Tibial nerve (tissue), 4 donors: ENCODE measurements at regions not wholly inside any gene's neighbourhood (a gene's known extent, or its start where the extent isn't known, plus 50 kb on each side); places are given as distances from the start of the nearest gene placed in this dataset.
"Not testable (repeated sequence)": the region's sequence is repeated elsewhere in the genome, so short reads cannot be mapped to it uniquely, and the experiment has no call there.

Experiments
- DNase-seq, 2 donors: peaks; one replicate each; pipeline ENCODE4 v3.0.0-alpha.2; 2019; ENCODE audit warnings: low spot score in 2 of 2
- H3K27ac ChIP-seq, 4 donors: fragments of 200-600 bp; sonication (generic) in 3 of 4; one replicate each; pipeline ENCODE4 v1.5.1; 2017 to 2019; ENCODE audit warnings: mild to moderate bottlenecking in 1 of 4
- H3K27me3 ChIP-seq, 2 donors: fragments of 200-600 bp; sonication (generic) in 1 of 2; one replicate each; pipeline versions ENCODE4 v1.5.1 to v1.6.0; 2017 to 2019
- H3K36me3 ChIP-seq, 3 donors: fragments of 200-600 bp; sonication (generic); one replicate each; pipeline ENCODE4 v1.5.1; 2018 to 2019
- H3K4me1 ChIP-seq, 4 donors: fragments of 200-600 bp; sonication (generic) in 3 of 4; one replicate each; pipeline ENCODE4 v1.5.1; 2017 to 2019
- H3K4me3 ChIP-seq, 4 donors: fragments of 200-600 bp; sonication (generic) in 3 of 4; one replicate each; pipeline ENCODE4 v1.5.1; 2017 to 2019; ENCODE audit warnings: mild to moderate bottlenecking in 1 of 4, moderate library complexity in 1 of 4
- H3K9me3 ChIP-seq, 4 donors: fragments of 200-600 bp; sonication (generic) in 3 of 4; one replicate each; pipeline ENCODE4 v1.5.1; 2017 to 2019
- CTCF ChIP-seq, 5 experiments: fragments of 200-600 bp in 3 of 5; fragments of 450-650 bp in 2 of 5; sonication (generic) in 3 of 5; IDR thresholded peaks; one replicate each; pipeline ENCODE4 v1.5.1; 2016 to 2019; ENCODE audit warnings: antibody characterized with exemption in 5 of 5, mild to moderate bottlenecking in 3 of 5, moderate library complexity in 2 of 5
- EP300 ChIP-seq, 2 donors: sonication (generic); formaldehyde crosslinking; IDR thresholded peaks; one replicate each; pipeline ENCODE4 v1.6.1; 2017; ENCODE audit warnings: antibody characterized with exemption in 2 of 2, mild to moderate bottlenecking in 1 of 2
- POLR2A ChIP-seq, 2 donors: fragments of 450-650 bp; IDR thresholded peaks; one replicate each; pipeline ENCODE4 v1.6.1; 2017; ENCODE audit warnings: antibody characterized with exemption in 2 of 2, mild to moderate bottlenecking in 2 of 2, moderate library complexity in 2 of 2
- WGBS, 2 donors: methylation state at CpG; one replicate each; pipeline ENCODE4 v1.1.5; 2018; 5-methylcytosine and 5-hydroxymethylcytosine counted together

- H3K27me3 ChIP-seq, result no peaks in the 10 kb centered on the region
- H3K4me3 ChIP-seq, result no peak overlapping the region
- no peak for TF ChIP-seq EP300 (IDR thresholded peaks at IDR 0.05)
- no peak for TF ChIP-seq CTCF (IDR thresholded peaks at IDR 0.05)
- no peak for TF ChIP-seq POLR2A (IDR thresholded peaks at IDR 0.05)
- H3K36me3 ChIP-seq, result no peaks in the 10 kb centered on the region
- no peak overlapping the region for H3K27ac ChIP-seq
- H3K9me3 ChIP-seq, result peaks cover 0 to 8% (median 0%) of the 10 kb centered on the region in 4 donors
- peaks cover 0 to 25% (median 2%) of the 10 kb centered on the region in 4 donors for H3K4me1 ChIP-seq
- no peak for DNase-seq
Measured at GRCh38 chr4:130008461-130008860, 912.5 kb downstream of the C4orf33 start.

- not testable (repeated sequence) for H3K27me3 ChIP-seq, H3K27ac ChIP-seq, H3K4me3 ChIP-seq, DNase-seq, H3K9me3 ChIP-seq, H3K36me3 ChIP-seq
- peaks cover 0 to 25% (median 2%) of the 10 kb centered on the region in 4 donors for H3K4me1 ChIP-seq
- WGBS, 2 donors, result 99 to 100% methylated on average over 8 to 22 of the region's 29 CpGs
Measured at GRCh38 chr4:130012806-130013205, 916.9 kb downstream of the C4orf33 start.

GRCh38 chr4:130021706-130022105 is 925.8 kb downstream of the C4orf33 start:
- WGBS, 2 donors, result 82 to 92% methylated on average over 2 of the region's 2 CpGs
- Histone ChIP-seq H3K9me3 (no peaks in the 10 kb centered on the region), H3K4me3 (no peak overlapping the region), H3K27me3 (no peaks in the 10 kb centered on the region), H3K27ac (no peak overlapping the region), H3K4me1 (no peaks in the 10 kb centered on the region), H3K36me3 (no peaks in the 10 kb centered on the region)
- DNase-seq, result no peak
- TF ChIP-seq POLR2A (IDR thresholded peaks at IDR 0.05) (no peak), EP300 (IDR thresholded peaks at IDR 0.05) (no peak), CTCF (IDR thresholded peaks at IDR 0.05) (no peak)

GRCh38 chr4:130023088-130023487 is 927.1 kb downstream of the C4orf33 start:
- Histone ChIP-seq H3K4me1 (no peaks in the 10 kb centered on the region), H3K9me3 (no peaks in the 10 kb centered on the region), H3K36me3 (no peaks in the 10 kb centered on the region), H3K4me3 (no peak overlapping the region), H3K27ac (no peak overlapping the region), H3K27me3 (no peaks in the 10 kb centered on the region)
- no peak for TF ChIP-seq EP300 (IDR thresholded peaks at IDR 0.05)
- whole genome bisulfite sequencing, 2 donors, result 70 to 71% methylated on average over 2 of the region's 2 CpGs
- no peak for DNase-seq

- H3K4me1 ChIP-seq, result no peaks in the 10 kb centered on the region
- no peak overlapping the region for H3K27ac ChIP-seq
- no peaks in the 10 kb centered on the region for H3K9me3 ChIP-seq
- no peaks in the 10 kb centered on the region for H3K36me3 ChIP-seq
- no peak for DNase-seq
- no peak for TF ChIP-seq CTCF (IDR thresholded peaks at IDR 0.05)
- TF ChIP-seq POLR2A (IDR thresholded peaks at IDR 0.05), result no peak
- no peak for TF ChIP-seq EP300 (IDR thresholded peaks at IDR 0.05)
- 90 to 93% methylated on average over 2 of the region's 2 CpGs for WGBS, 2 donors
- H3K4me3 ChIP-seq, result no peak overlapping the region
- no peaks in the 10 kb centered on the region for H3K27me3 ChIP-seq
Measured at GRCh38 chr4:130025701-130026100, 929.7 kb downstream of the C4orf33 start.

GRCh38 chr4:130026185-130026584 is 930.2 kb downstream of the C4orf33 start:
- no peak overlapping the region for H3K4me3 ChIP-seq
- 71 to 85% methylated on average over 1 of the region's 1 CpG for WGBS, 2 donors
- H3K4me1 ChIP-seq, result no peaks in the 10 kb centered on the region
- TF ChIP-seq EP300 (IDR thresholded peaks at IDR 0.05) (no peak), POLR2A (IDR thresholded peaks at IDR 0.05) (no peak), CTCF (IDR thresholded peaks at IDR 0.05) (no peak)
- no peak for DNase-seq
- H3K27ac ChIP-seq, result no peak overlapping the region
- no peaks in the 10 kb centered on the region for H3K36me3 ChIP-seq
- H3K27me3 ChIP-seq, result no peaks in the 10 kb centered on the region
- no peaks in the 10 kb centered on the region for H3K9me3 ChIP-seq
